ENCODE measurements at regions not wholly inside any gene's neighbourhood (a gene's known extent, or its start where the extent isn't known, plus 50 kb on each side); places are given as distances from the start of the nearest gene placed in this dataset.

DNA sequence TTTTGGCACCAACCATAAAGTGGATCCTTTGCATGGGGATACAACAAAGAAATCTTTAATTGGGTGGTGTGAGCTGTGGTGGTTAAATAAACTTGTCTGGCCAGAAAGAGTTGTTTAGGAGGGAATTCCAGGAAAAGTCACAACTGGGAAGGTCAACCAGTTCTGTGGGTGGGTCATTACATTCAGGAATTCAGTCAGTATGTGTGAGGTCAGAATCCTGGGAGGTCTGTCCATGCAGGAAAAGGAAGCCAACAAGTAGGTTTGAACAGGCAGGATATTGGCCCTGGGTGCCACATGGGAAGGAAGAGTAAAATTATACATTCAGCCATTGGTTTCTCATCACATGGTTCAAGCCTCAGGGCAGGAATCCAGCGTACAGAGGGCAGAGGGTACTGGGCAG is 162.3 kb upstream of the ADAMTS5 start:
- no peak for DNase-seq (ENCODE audit: low read depth)

DNA sequence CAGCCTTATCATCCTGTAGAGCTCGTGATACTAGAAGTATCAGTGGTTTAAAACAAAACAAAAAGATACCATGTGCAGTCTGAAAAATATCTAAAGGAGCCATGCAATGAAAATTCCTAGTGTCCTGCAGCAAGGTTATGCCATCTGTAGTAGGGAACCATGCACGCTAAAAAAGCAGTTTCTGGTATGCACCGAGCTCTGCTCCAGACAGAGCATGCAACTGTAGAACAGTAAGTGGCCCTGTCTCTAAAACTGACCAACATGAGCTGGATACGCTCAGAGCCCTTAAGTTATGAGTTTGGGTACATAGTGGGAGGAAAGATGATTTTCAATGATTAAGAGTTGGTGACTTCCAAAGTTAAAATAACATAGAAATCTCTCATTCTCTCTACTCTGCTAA is 159.3 kb upstream of the ADAMTS5 start:
- no peak for DNase-seq (ENCODE audit: low read depth)

DNA sequence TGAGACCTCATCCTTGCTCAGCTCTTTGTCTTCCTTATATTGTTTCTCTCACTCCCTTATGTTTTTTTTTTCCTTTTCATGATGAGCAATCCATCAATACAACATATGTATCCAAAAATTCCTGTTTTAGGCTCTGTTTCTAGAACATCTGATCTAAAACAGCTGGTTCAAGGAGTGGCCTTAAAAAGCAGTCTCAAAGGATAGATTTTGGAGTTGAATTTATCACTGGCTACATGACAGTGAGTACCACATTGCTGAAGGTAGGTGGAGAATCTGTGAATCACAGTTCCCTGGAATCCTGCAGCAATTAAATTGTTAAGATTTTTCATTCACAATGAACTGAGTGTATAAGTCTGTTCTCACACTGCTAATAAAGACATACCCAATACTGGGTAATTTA is 155.8 kb upstream of the ADAMTS5 start:
- no peak for DNase-seq (ENCODE audit: low read depth)

DNA sequence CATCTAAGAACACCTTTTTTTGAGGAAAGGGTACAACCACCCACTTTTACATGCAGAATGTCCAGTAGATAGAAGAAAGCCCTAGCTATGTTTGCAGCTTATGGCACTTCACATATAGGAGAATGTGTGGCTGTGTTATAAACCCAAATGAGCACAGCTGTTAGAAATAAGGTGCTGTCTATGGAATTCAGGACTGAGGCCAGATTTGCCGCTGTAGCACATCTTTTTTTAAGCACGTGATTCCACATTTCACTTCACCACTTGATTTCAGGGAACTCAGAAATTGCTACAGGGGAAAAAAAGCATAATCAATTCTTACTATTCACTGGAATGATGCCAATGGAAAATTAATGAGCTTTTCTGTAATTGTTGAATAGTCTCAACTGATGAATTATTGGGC is 147.2 kb upstream of the ADAMTS5 start:
- DNase-seq (ENCODE audit: low read depth), result no peak

DNA sequence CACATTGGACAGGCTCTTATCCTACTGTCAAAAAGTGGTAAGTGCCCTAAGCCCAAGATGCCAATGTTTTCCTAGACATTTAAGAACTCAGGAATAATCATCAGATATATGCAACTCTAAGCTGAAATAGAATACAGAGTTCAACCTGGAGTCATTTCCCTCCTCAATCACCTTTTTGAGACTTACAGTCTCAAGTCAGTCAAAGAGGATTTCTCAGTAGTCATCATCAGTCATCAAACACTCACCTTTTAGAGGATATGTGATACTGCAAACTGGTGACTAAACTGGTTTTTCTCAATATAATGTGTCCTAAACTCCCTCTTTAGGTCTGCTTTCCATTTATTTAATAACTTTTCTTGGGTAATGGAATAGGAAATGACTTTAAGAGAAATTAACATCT is 145.3 kb upstream of the ADAMTS5 start:
- DNase-seq (ENCODE audit: low read depth), result no peak

DNA sequence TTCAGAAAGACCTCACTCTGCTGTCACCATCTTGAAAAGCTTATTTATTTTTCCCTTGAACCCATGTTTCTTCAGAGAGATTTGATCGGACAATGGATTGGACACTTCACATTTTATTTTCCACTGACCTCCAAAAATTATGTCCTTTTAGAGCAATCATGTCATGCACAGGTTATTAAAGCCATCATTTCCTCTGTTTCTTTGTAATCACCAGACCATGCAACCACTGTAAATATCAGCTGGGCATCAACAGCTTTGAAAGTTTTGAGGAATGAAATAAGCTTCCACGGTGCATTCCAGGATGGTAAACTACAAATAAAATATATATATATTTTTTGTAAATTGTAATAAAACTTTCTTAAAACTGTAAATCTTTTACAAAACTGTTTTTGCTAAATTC is 144.1 kb upstream of the ADAMTS5 start:
- DNase-seq (ENCODE audit: low read depth), result no peak

DNA sequence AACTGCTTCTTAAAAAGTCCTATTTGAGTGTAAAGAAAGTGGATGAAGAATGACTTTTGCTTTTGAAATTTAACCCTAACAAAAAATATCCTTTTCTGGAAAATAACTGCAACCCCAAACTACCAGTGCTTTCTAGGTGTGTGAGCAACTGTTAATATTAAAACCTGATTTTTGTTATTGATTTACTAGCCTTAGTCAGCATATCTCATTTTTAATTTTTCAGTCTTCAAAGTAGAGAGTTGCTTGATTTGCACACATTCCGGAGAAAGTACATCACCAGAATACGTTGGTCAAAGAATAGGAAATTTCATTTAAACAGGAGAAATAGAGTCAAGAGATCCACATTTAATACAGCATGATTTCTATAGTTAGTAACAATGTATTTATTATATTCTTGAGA is 141.8 kb upstream of the ADAMTS5 start:
- DNase-seq (ENCODE audit: low read depth), result no peak

DNA sequence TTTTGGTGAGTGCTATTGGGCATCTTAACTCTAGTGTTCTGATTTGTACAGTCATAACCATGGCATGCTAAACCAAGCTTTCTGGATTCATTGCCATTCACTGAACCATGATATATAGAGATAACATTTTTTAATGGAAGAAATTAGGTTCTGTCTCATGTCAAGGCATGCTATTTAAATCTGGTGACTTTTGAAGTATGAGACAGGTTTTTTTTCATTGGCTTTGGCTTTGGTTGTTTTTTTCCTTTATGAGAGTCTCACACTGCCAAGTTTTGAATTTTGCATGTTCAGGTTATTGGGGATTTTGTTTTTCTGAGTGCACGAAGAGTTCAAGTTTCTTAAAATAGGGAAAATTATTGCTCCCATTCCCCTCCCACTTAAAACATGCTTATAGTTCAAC is 141.3 kb upstream of the ADAMTS5 start:
- DNase-seq (ENCODE audit: low read depth), result no peak

DNA sequence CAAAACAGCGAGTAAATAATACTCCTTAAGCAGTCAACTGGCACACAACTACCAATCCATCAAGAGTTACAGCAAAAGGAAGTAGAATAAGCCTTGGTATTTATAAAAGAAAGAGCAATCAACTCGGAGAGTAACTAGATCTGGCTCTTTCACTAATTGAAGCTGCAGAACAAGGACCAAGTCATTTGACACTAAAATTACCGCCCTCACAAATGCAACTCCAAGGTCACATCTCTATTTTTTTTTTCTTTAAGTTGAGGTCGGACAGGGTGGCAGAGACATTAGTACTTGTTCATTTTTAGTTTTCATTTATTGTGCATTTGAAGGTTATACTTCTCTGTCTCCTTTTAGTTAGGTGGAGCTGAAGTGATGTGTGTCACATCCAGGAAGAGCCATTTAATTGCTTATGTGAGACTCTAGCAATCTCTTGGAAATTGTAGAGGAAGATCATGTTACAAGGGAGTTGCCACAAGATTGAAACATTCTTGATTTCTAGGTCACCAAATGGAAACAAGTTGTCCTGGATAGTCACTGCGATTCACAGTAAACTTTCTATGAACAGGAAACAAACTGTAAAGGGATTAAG is 138.1 kb upstream of the ADAMTS5 start:
- peak; percentile 15 for DNase-seq (ENCODE audit: low read depth)

DNA sequence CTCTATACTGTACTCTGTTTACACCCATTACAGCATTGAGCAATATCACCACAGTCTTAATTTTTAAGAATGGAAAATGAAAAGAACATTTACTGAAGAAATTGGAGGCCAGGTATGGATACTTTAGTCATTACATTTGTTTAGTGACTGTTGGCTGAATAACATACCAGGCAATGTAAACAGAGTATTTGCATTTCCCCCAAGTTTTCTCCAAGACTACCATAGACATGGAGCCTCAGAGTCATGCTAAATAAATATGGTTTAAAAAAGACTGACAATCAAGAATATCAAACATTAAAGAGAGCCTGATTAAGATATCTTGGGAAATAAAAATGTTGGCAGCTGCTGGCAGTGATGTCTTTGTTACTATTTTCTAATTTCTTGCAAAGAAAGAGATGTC is 136.9 kb upstream of the ADAMTS5 start:
- no peak for DNase-seq (ENCODE audit: low read depth)

DNA sequence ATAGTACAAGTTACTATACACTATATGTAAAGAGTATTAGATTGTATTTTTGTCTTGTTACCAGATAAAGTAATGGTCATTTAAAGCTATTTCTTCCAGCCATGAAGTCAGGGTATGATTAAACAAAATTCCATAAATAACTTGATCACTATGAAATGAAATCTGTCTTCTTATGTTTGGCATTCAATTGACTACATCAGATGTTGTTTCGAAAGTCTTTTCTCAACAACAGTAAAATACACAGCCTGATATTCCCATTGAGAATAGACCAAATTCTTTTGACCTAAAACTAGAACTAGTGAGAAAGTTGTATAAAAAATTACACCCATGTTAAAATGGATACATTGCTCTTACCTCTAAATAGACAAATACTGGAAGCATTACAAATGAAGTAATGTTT is 134.6 kb upstream of the ADAMTS5 start:
- DNase-seq (ENCODE audit: low read depth), result peak; percentile 24

DNA sequence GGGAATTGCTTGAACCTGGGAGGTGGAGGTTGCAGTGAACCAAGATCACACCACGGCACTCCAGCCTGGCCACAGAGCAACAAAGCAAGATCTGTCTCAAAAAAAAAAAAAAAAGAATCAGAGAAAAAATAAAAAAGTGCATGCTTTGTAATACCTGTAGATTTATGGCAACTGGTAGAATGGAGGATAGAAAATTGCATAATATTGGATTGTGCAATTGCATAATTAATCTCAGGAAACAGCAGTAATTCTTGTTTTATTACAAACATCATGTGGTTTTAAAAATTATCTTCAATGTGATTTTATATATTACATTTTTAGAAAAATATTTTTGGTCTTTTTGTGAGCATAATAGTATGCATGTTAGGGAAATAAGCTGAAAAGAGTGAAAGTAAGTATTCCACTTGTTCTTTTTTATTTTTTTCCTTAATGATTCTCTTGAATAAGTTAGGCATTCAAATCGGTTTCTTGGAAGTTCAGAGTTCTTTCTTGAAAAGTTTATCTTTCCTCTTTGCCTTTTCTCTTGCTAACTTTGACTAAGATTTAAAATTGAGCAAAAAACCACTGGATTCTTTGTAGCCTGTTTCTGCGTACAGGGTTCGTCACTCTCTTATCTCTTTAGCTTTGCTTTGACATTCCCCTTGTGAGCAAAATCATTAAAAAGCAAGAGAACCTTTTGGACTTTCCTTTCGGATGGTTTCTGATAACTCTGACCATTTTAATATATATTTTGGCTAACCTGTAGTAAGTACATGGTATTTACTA is 127.5 kb upstream of the ADAMTS5 start:
- no peak for DNase-seq (ENCODE audit: low read depth)

DNA sequence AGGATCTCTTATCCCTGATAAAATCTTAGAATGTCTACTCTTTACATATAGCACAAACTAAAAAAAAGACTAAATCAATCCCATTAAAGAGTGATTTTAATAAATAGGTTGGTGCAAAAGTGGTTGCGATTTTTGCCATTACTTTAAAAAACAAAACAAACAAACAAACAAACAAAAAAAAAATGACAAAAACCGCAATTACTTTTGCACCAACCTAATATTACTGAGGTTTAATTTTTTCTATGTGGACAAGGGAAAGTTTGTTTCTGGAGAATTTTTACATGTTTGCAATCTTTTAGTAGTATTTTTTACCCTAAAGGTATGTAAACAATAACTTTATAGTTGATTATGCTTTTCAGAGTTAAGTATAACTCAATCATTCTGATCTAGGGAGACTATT is 119.7 kb upstream of the ADAMTS5 start:
- no peak for DNase-seq (ENCODE audit: low read depth)

DNA sequence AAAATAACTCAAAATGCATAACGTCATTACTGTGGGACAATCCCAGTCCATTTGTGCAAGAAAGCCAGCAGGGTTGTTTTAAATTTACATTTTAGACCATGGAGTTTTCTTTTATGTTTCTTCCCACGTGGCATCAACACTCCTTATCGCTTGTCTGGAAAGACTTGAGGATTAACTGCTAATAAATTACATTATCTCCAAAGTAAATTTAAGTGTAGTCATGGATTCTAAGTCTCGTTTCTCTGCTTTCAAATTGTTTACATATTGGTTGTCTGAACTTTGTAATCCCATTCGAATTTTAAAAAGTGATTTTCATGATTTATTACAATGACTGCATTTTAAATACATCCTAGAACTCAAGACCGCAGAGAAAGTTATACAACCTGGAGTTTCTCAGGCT is 119.3 kb upstream of the ADAMTS5 start:
- no peak for DNase-seq (ENCODE audit: low read depth)

DNA sequence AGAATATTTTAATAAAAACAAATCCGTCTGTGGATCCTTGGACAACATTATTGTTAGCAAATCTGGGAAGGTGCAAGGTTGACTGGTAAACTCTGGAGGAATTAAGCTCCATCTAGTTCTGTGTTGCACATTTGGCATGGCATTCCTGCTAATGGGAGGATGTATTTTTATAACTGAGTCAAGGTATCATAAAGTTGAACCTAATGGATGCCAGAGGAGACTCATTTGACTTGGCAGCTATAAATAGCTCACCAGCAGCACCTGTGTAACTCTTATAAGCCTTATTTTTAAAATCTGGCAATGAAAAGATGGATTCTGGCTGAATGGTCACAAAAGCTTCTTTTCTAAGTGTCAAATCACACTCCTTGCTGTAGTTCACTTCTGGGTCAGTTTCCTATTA is 118.5 kb upstream of the ADAMTS5 start:
- DNase-seq (ENCODE audit: low read depth), result no peak

DNA sequence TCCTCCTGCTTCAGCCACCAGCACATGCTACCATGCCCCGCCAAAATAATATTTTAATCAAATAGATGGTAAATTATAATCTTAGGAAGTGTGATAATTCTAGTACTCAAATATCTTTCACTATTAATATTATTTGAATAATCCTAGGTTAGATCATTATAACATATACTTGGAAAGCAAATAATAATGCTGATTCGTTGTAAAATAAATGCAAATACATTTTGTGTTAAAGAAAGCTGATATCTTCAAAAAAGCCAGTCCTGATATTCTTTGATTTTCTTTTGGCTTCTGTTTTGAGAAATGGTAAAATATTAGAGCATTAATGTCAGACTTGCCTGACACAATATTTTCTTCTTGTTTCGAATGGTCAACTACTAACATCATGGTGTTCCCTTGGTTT is 116.3 kb upstream of the ADAMTS5 start:
- no peak for DNase-seq (ENCODE audit: low read depth)

DNA sequence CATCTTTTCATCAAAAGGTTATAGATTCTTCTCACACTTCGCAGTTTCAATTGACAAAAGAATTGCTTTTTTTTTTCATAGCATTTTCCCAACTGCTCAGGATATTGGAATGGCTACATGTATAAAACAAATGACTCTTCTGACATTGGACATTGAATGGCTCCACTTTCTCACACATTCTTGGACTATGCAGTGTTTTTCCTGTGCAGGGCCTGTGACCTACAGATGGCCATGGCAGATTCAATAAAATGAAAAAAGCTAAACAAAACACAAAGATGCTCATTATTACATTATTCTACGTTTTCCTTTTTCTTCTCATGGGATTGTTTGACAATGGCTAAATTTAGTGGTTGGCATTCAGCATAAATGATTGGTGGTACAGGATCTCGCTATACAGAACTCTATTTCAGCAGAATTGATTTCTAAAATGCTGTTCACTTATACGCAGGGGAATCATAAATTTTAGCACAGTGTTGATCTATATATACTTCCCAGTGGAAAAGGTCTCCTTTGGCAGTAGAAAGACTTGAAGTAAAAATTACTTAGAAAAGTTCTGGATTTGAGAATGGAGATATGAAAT is 115.6 kb upstream of the ADAMTS5 start:
- no peak for DNase-seq (ENCODE audit: low read depth)

DNA sequence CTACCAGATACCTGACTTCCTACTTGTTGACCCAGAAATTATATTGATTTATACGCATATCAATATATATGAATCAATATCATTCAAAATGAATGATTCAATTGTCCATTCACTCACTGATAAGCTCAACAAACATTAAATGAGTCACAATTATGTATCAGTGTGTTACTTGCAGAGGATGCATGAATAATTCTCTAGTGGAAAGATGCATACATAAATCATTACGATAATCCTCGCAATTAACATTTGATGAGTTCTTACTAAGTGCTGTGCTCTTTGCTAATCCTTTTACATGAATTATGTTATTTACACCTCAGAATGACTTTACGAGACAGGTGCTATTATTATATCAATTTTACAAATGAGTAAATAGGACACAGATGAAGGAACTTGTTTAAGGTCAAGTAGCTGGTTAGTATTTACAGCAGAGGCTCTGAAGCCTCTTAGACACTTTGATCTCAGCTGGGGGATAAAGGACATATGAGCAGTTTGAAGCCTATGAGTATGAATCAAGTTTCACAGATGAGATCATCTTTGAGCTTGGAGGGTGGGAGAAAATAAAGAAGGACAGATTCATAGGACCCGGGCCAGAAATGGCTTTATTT is 112.8 kb upstream of the ADAMTS5 start:
- no peak for DNase-seq (ENCODE audit: low read depth)

DNA sequence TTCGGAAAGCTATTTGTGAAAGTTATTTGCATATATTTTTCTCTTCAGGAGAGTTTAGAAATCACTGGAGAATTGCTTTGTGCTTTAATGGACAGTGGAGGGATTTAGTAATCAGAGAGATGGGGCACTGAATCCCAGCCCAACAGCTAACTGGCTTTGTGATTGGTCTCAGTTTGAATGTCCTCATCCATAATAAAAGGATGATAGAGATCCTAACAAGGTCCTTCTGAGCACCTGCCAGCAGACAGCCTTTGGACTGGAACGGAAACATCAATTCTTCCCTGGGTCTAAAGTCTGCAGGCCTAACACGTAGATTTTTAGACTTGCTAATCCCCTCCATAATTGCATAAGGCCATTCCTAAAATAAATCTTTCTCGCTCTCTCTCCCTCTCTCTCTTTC is 112.0 kb upstream of the ADAMTS5 start:
- no peak for DNase-seq (ENCODE audit: low read depth)

DNA sequence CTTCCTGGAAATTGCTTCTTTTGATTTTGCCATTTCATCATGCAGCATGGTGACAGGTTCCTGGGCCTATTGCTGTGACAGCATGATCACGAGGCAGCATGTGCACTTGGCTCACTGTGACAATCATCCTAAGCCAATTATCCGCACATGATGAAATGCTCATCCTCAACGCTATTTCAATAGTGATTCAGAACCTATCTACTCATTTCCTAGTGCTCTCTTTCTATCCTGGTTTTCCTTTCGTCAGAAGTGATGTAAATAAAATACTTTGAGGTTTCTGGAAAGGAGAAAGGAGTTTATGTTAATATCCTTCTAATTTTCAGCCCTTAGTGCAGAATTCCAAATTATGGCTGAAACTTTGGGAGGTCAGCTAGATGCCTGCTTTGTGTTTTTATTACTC is 110.6 kb upstream of the ADAMTS5 start:
- no peak for DNase-seq (ENCODE audit: low read depth)

DNA sequence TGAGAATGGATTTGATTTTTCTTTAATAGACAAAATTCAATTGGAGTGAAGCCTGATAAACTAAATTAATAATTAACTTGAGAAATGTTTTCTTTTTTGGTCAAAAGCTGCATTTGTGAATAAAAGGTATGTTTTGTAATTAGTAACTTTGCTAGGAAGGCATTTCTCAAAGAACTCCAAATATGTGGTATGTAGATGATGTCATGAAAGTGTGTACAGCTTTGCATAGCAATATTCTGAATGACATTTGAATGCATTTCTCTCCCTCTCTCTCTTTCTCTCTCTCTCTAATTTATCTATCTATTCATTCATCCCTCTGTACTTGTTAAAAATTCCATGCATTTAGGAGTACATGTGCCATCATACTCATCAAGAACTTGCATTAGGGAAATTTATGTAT is 109.1 kb upstream of the ADAMTS5 start:
- DNase-seq (ENCODE audit: low read depth), result no peak

DNA sequence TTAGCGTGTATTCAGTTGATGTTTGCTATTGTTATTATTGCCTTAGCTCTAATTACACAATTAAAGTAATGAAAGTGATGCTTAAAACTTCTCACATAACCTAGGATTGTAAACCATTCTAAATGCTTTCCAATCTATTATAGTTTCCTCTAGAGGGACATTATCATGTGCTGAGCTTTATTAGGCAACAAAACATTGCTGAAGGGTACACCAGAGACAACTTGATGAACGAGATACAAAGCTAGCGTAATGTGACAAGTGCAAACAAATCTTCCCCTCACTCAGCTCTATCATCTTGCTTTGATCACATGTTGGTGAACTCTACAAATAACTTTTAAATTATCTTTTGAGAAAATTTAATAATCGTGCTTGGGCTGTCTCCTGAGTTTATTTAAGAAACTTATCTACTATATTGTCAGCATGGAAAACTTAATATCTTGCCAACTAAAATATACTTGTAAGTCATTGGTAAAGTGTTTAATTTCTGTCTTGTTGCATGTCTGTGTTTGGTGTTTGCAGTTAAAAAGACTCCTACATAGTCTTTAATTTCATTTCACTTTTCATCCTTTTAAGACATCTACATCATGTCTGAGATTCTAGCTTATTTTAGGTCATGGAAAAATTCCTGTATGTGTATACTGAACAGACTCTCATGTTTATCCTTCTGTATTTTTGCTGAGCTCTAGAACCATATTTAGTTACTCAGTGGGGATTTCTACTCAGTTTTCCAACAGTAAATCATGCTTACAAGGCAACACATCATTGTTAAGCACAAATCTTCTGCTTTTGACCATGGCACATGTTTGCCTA is 104.2 kb upstream of the ADAMTS5 start:
- DNase-seq (ENCODE audit: low read depth), result no peak

DNA sequence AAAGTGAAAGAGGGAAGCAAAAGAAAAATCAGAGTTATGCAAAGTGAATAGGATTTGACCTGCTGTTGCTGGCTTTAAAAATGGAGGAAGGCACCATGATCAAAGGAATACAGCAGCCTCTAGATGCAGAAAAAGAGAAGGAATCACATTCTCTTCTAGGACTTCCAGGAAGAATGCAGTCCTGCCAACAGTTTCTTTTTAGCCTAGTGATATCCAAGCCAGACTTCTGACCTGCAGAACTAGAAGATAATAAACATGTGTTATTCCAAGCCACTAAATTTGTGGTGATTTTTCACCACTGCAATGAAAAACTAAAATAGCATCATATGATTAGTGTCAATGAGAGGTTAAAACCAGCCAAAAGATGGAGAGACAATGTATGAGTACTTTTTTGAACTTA is 101.9 kb upstream of the ADAMTS5 start:
- no peak for DNase-seq (ENCODE audit: low read depth)

Data from stromal cell of bone marrow (primary cell).